ENCODE measurements at regions not wholly inside any gene's neighbourhood (a gene's known extent, or its start where the extent isn't known, plus 50 kb on each side); places are given as distances from the start of the nearest gene placed in this dataset.

GRCh38 chr4:186887752-186888151 lies 164.1 kb upstream of the FAT1 start:
- no peak for ATAC-seq (ENCODE audit: insufficient number of reproducible peaks, low FRiP score, low read depth)
- H3K27me3 ChIP-seq (replicated peaks; ENCODE audit: insufficient read depth) = no peaks in the 10 kb centered on the region
- H3K27ac ChIP-seq = no peak overlapping the region
- TF ChIP-seq CTCF (IDR thresholded peaks at IDR 0.05) = no peak
- H3K36me3 ChIP-seq = no peaks in the 10 kb centered on the region
- H3K4me3 ChIP-seq = no peak overlapping the region
- H3K9me3 ChIP-seq = no peaks in the 10 kb centered on the region
- DNase-seq (ENCODE audit: low spot score) = no peak
- no peaks in the 10 kb centered on the region for H3K4me1 ChIP-seq (ENCODE audit: control insufficient read depth in 1 of 2, low read depth in 2 of 2)

- no peaks in the 10 kb centered on the region for H3K9me3 ChIP-seq
- ATAC-seq (ENCODE audit: insufficient number of reproducible peaks, low FRiP score, low read depth) (no peak), DNase-seq (ENCODE audit: low spot score) (no peak)
- no peaks in the 10 kb centered on the region for H3K27me3 ChIP-seq (replicated peaks; ENCODE audit: insufficient read depth)
- H3K4me3 ChIP-seq = no peak overlapping the region
- no peak overlapping the region for H3K27ac ChIP-seq
- no peak for TF ChIP-seq CTCF (IDR thresholded peaks at IDR 0.05)
- no peaks in the 10 kb centered on the region for H3K4me1 ChIP-seq (ENCODE audit: control insufficient read depth in 1 of 2, low read depth in 2 of 2)
- H3K36me3 ChIP-seq = no peaks in the 10 kb centered on the region
Measured at GRCh38 chr4:186889876-186890643, 166.4 kb upstream of the FAT1 start.

- Histone ChIP-seq H3K4me1 (ENCODE audit: control insufficient read depth in 1 of 2, low read depth in 2 of 2) (no peaks in the 10 kb centered on the region), H3K36me3 (no peaks in the 10 kb centered on the region), H3K27me3 (replicated peaks; ENCODE audit: insufficient read depth) (no peaks in the 10 kb centered on the region), H3K27ac (no peak overlapping the region), H3K4me3 (no peak overlapping the region), H3K9me3 (no peaks in the 10 kb centered on the region)
- no peak for TF ChIP-seq CTCF (IDR thresholded peaks at IDR 0.05)
- ATAC-seq (ENCODE audit: insufficient number of reproducible peaks, low FRiP score, low read depth) (no peak), DNase-seq (ENCODE audit: low spot score) (no peak)
Measured at GRCh38 chr4:186891859-186892486, 168.3 kb upstream of the FAT1 start.

- no peak for TF ChIP-seq CTCF (IDR thresholded peaks at IDR 0.05)
- Histone ChIP-seq H3K27me3 (replicated peaks; ENCODE audit: insufficient read depth) (no peaks in the 10 kb centered on the region), H3K27ac (no peak overlapping the region), H3K4me3 (no peak overlapping the region), H3K36me3 (no peaks in the 10 kb centered on the region), H3K9me3 (no peaks in the 10 kb centered on the region), H3K4me1 (ENCODE audit: control insufficient read depth in 1 of 2, low read depth in 2 of 2) (peaks cover 0 to 21% of the 10 kb centered on the region in 2 donors)
- DNase-seq (ENCODE audit: low spot score) (no peak), ATAC-seq (ENCODE audit: insufficient number of reproducible peaks, low FRiP score, low read depth) (no peak)
Measured at GRCh38 chr4:186898367-186898766, 174.7 kb upstream of the FAT1 start.

- Histone ChIP-seq H3K27ac (no peak overlapping the region), H3K4me1 (ENCODE audit: control insufficient read depth in 1 of 2, low read depth in 2 of 2) (peaks cover 0 to 21% of the 10 kb centered on the region in 2 donors), H3K4me3 (no peak overlapping the region), H3K36me3 (no peaks in the 10 kb centered on the region), H3K27me3 (replicated peaks; ENCODE audit: insufficient read depth) (no peaks in the 10 kb centered on the region), H3K9me3 (no peaks in the 10 kb centered on the region)
- no peak for ATAC-seq (ENCODE audit: insufficient number of reproducible peaks, low FRiP score, low read depth)
- DNase-seq (ENCODE audit: low spot score) = no peak
- no peak for TF ChIP-seq CTCF (IDR thresholded peaks at IDR 0.05)
Measured at GRCh38 chr4:186900232-186900900, 176.7 kb upstream of the FAT1 start.

All from thoracic aorta (tissue), 2 donors.